ENCODE measurements at regions not wholly inside any gene's neighbourhood (a gene's known extent, or its start where the extent isn't known, plus 50 kb on each side); places are given as distances from the start of the nearest gene placed in this dataset.

DNA sequence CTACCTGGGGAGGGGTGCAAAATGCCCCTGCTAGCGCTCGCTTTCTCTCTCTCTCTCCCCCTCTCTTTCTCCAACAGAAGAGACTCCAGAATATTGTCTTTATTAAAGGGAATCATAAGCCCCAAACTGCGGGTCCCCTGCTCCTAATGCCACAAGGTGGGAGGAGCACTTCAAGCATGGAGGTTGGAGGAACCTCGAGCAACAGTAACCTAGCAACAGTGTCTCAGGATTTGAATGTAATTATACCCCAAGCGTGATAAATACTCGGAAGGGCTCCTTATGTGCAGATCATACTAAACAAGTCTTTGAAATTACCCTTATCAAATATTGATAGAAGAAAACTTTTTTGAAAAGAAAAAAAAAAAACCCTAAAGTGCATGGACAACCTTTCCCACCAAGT is 582.2 kb upstream of the PPP2R3A start:
- H3K4me1 ChIP-seq (ENCODE audit: control insufficient read depth, insufficient read depth, low read length): no peaks in the 10 kb centered on the region

More for the DNA sequence above, 582.2 kb upstream of the PPP2R3A start:
- Histone ChIP-seq H3K27me3 (ENCODE audit: control insufficient read depth, insufficient read depth, low read length) (no peaks in the 10 kb centered on the region), H2BK15ac (ENCODE audit: low read depth, low read length) (no peak overlapping the region), H2AK5ac (ENCODE audit: low read depth, low read length) (no peak overlapping the region), H3K9ac (ENCODE audit: low read depth, low read length) (no peak overlapping the region), H2BK5ac (ENCODE audit: low read depth, low read length, poor library complexity, severe bottlenecking) (no peak overlapping the region), H3K36me3 (ENCODE audit: control insufficient read depth, insufficient read depth, low read length) (no peaks in the 10 kb centered on the region), H3K4me3 (ENCODE audit: insufficient read depth, low read depth, low read length) (no peak overlapping the region), H4K5ac (ENCODE audit: low read depth, low read length) (no peak overlapping the region), H2BK120ac (ENCODE audit: low read depth, low read length) (no peak overlapping the region), H3K79me1 (ENCODE audit: low read depth in 1 of 2, low read length in 2 of 2) (no peaks in the 10 kb centered on the region), H3K9me3 (ENCODE audit: control insufficient read depth, insufficient read depth, low read length) (peaks cover 15% of the 10 kb centered on the region), H2BK20ac (ENCODE audit: low read depth, low read length) (no peak overlapping the region), H3K27ac (ENCODE audit: insufficient read depth, low read length) (no peak overlapping the region), H2AK9ac (replicated peaks; ENCODE audit: low read depth, low read length, poor library complexity) (no peak overlapping the region), H3K56ac (ENCODE audit: extremely low read depth, insufficient read depth, low read length) (no peak overlapping the region), H3K4ac (ENCODE audit: low read depth, low read length) (no peak overlapping the region), H2AFZ (replicated peaks; ENCODE audit: low read length, poor library complexity) (no peak overlapping the region), H4K20me1 (ENCODE audit: insufficient read depth, low read length) (no peaks in the 10 kb centered on the region), H4K8ac (ENCODE audit: low read depth in 2 of 2, low read length in 2 of 2) (no peak overlapping the region), H3K18ac (ENCODE audit: low read depth, low read length) (no peak overlapping the region), H4K91ac (ENCODE audit: insufficient read depth, low read depth, low read length) (no peak overlapping the region), H3K23ac (ENCODE audit: low read depth, low read length) (no peak overlapping the region), H3K14ac (replicated peaks; ENCODE audit: low read depth, low read length) (no peak overlapping the region), H3K4me2 (ENCODE audit: low read depth, low read length) (no peak overlapping the region), H3K9me1 (ENCODE audit: insufficient read depth, low read length) (no peaks in the 10 kb centered on the region)
- ChIA-PET POLR2A (ENCODE audit: unreplicated experiment) (no interaction called here), CTCF (no interaction called here)
- intact Hi-C loops (cut with micrococcal nuclease) (no loop called here), dilution Hi-C loops (cut with HindIII; ENCODE audit: low sequenced_read_pairs, unreplicated experiment) (no loop called here), in situ Hi-C loops (cut with MboI; ENCODE audit: low sequenced_read_pairs) (no loop called here)
- WGBS, 2 experiments (ENCODE audit: extremely low coverage in 2 of 2, insufficient read length in 1 of 2): no CpG with 5 or more reads among the region's 6 CpGs
- DNase-seq (no peak), ATAC-seq (ENCODE audit: low read depth) (no peak)
- TF ChIP-seq BHLHE40 (IDR thresholded peaks at IDR 0.05; ENCODE audit: low read depth, low read length) (no peak), RFX5 (IDR thresholded peaks at IDR 0.05; ENCODE audit: low read depth, low read length) (no peak), RAD21 (IDR thresholded peaks at IDR 0.05; ENCODE audit: low read length) (no peak), RCOR1 (IDR thresholded peaks at IDR 0.05; ENCODE audit: insufficient replicate concordance, low read length) (no peak), POLR2A (IDR thresholded peaks at IDR 0.05; ENCODE audit: low read depth, low read length) (no peak)
- TF ChIP-seq, protein P1, sequence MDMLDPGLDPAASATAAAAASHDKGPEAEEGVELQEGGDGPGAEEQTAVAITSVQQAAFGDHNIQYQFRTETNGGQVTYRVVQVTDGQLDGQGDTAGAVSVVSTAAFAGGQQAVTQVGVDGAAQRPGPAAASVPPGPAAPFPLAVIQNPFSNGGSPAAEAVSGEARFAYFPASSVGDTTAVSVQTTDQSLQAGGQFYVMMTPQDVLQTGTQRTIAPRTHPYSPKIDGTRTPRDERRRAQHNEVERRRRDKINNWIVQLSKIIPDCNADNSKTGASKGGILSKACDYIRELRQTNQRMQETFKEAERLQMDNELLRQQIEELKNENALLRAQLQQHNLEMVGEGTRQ (IDR thresholded peaks at IDR 0.05; ENCODE audit: low read depth, low read length): no peak
- TF ChIP-seq, protein P2, sequence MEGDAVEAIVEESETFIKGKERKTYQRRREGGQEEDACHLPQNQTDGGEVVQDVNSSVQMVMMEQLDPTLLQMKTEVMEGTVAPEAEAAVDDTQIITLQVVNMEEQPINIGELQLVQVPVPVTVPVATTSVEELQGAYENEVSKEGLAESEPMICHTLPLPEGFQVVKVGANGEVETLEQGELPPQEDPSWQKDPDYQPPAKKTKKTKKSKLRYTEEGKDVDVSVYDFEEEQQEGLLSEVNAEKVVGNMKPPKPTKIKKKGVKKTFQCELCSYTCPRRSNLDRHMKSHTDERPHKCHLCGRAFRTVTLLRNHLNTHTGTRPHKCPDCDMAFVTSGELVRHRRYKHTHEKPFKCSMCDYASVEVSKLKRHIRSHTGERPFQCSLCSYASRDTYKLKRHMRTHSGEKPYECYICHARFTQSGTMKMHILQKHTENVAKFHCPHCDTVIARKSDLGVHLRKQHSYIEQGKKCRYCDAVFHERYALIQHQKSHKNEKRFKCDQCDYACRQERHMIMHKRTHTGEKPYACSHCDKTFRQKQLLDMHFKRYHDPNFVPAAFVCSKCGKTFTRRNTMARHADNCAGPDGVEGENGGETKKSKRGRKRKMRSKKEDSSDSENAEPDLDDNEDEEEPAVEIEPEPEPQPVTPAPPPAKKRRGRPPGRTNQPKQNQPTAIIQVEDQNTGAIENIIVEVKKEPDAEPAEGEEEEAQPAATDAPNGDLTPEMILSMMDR (conservative IDR thresholded peaks at IDR 0.05; ENCODE audit: low read depth, low read length): no peak
- BruUV-seq (replicated peaks): no TSS peak
